ENCODE measurements at regions not wholly inside any gene's neighbourhood (a gene's known extent, or its start where the extent isn't known, plus 50 kb on each side); places are given as distances from the start of the nearest gene placed in this dataset.
"Not testable (repeated sequence)": the region's sequence is repeated elsewhere in the genome, so short reads cannot be mapped to it uniquely, and the experiment has no call there.

- no peak for TF ChIP-seq POLR2A (IDR thresholded peaks at IDR 0.05; ENCODE audit: low read depth, low read length)
- no peak for FAIRE-seq
- DNase-seq (ENCODE audit: insufficient read length, low spot score) = no peak
Measured at GRCh38 chr14:106511006-106511799, 984.8 kb downstream of the TMEM121 start.

GRCh38 chr14:106511800-106512198 lies 985.4 kb downstream of the TMEM121 start:
- no peak for DNase-seq (ENCODE audit: insufficient read length, low spot score)
- FAIRE-seq = no peak
- TF ChIP-seq POLR2A (IDR thresholded peaks at IDR 0.05; ENCODE audit: low read depth, low read length) = no peak

- DNase-seq (ENCODE audit: insufficient read length, low spot score) (no peak), FAIRE-seq (no peak)
- TF ChIP-seq POLR2A (IDR thresholded peaks at IDR 0.05; ENCODE audit: low read depth, low read length) = no peak
Measured at GRCh38 chr14:106513302-106513701, 986.9 kb downstream of the TMEM121 start.

- no peak for TF ChIP-seq POLR2A (IDR thresholded peaks at IDR 0.05; ENCODE audit: low read depth, low read length)
- DNase-seq (ENCODE audit: insufficient read length, low spot score) (no peak), FAIRE-seq (no peak)
Measured at GRCh38 chr14:106518054-106518943, 991.9 kb downstream of the TMEM121 start.

- DNase-seq (ENCODE audit: insufficient read length, low spot score); FAIRE-seq: not testable (repeated sequence)
Measured at GRCh38 chr14:106522118-106522517, 995.7 kb downstream of the TMEM121 start.

- FAIRE-seq (no peak), DNase-seq (ENCODE audit: insufficient read length, low spot score) (no peak)
- TF ChIP-seq POLR2A (IDR thresholded peaks at IDR 0.05; ENCODE audit: low read depth, low read length) = no peak
Measured at GRCh38 chr14:106522990-106523389, 996.6 kb downstream of the TMEM121 start.

- DNase-seq (ENCODE audit: insufficient read length, low spot score) = no peak
- TF ChIP-seq POLR2A (IDR thresholded peaks at IDR 0.05; ENCODE audit: low read depth, low read length) = no peak
- no peak for FAIRE-seq
Measured at GRCh38 chr14:106528717-106529116, 1002.3 kb downstream of the TMEM121 start.

- DNase-seq (ENCODE audit: insufficient read length, low spot score) (no peak), FAIRE-seq (no peak)
- no peak for TF ChIP-seq POLR2A (IDR thresholded peaks at IDR 0.05; ENCODE audit: low read depth, low read length)
Measured at GRCh38 chr14:106530031-106530422, 1003.6 kb downstream of the TMEM121 start.

- TF ChIP-seq POLR2A (IDR thresholded peaks at IDR 0.05; ENCODE audit: low read depth, low read length) = no peak
- no peak for DNase-seq (ENCODE audit: insufficient read length, low spot score)
- FAIRE-seq = no peak
Measured at GRCh38 chr14:106530423-106531107, 1004.2 kb downstream of the TMEM121 start.

- FAIRE-seq; DNase-seq (ENCODE audit: insufficient read length, low spot score): not testable (repeated sequence)
Measured at GRCh38 chr14:106537597-106537996, 1011.2 kb downstream of the TMEM121 start.

GRCh38 chr14:106538201-106538600 lies 1011.8 kb downstream of the TMEM121 start:
- no peak for FAIRE-seq
- no peak for DNase-seq (ENCODE audit: insufficient read length, low spot score)
- no peak for TF ChIP-seq POLR2A (IDR thresholded peaks at IDR 0.05; ENCODE audit: low read depth, low read length)

- FAIRE-seq (no peak), DNase-seq (ENCODE audit: insufficient read length, low spot score) (no peak)
Measured at GRCh38 chr14:106547735-106548434, 1021.5 kb downstream of the TMEM121 start.

GRCh38 chr14:106549064-106549463 lies 1022.7 kb downstream of the TMEM121 start:
- FAIRE-seq = no peak
- no peak for TF ChIP-seq POLR2A (IDR thresholded peaks at IDR 0.05; ENCODE audit: low read depth, low read length)
- DNase-seq (ENCODE audit: insufficient read length, low spot score) = no peak

More at GRCh38 chr14:106547735-106548434, 1021.5 kb downstream of the TMEM121 start:
- no peak for TF ChIP-seq POLR2A (IDR thresholded peaks at IDR 0.05; ENCODE audit: low read depth, low read length)

Measured in H54 (cell line).